ENCODE measurements at regions not wholly inside any gene's neighbourhood (a gene's known extent, or its start where the extent isn't known, plus 50 kb on each side); places are given as distances from the start of the nearest gene placed in this dataset.

GRCh38 chr17:79428988-79429387, 181.9 kb downstream of the RBFOX3 start:
- H3K27me3 ChIP-seq (replicated peaks; ENCODE audit: insufficient read depth), result peaks cover 2% of the 10 kb centered on the region
- no peak overlapping the region for H3K27ac ChIP-seq
- intact Hi-C loops (cut with DNase I), result no loop called here
- 85% methylated on average over 12 of the region's 12 CpGs for WGBS
- no peak overlapping the region for H3K4me3 ChIP-seq
- H3K4me1 ChIP-seq (replicated peaks), result no peaks in the 10 kb centered on the region
- H3K9me3 ChIP-seq, result no peaks in the 10 kb centered on the region
- no peak for DNase-seq (ENCODE audit: low spot score)
- TF ChIP-seq POLR2AphosphoS5 (IDR thresholded peaks at IDR 0.05) (no peak), POLR2A (IDR thresholded peaks at IDR 0.05) (no peak)
- TF ChIP-seq, protein P1, sequence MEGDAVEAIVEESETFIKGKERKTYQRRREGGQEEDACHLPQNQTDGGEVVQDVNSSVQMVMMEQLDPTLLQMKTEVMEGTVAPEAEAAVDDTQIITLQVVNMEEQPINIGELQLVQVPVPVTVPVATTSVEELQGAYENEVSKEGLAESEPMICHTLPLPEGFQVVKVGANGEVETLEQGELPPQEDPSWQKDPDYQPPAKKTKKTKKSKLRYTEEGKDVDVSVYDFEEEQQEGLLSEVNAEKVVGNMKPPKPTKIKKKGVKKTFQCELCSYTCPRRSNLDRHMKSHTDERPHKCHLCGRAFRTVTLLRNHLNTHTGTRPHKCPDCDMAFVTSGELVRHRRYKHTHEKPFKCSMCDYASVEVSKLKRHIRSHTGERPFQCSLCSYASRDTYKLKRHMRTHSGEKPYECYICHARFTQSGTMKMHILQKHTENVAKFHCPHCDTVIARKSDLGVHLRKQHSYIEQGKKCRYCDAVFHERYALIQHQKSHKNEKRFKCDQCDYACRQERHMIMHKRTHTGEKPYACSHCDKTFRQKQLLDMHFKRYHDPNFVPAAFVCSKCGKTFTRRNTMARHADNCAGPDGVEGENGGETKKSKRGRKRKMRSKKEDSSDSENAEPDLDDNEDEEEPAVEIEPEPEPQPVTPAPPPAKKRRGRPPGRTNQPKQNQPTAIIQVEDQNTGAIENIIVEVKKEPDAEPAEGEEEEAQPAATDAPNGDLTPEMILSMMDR (IDR thresholded peaks at IDR 0.05), result no peak
- H3K36me3 ChIP-seq, result no peaks in the 10 kb centered on the region

GRCh38 chr17:79427621-79428539, 183.0 kb downstream of the RBFOX3 start:
- no peaks in the 10 kb centered on the region for H3K4me1 ChIP-seq (replicated peaks)
- H3K4me3 ChIP-seq, result no peak overlapping the region
- DNase-seq (ENCODE audit: low spot score), result no peak
- no peaks in the 10 kb centered on the region for H3K36me3 ChIP-seq
- H3K27me3 ChIP-seq (replicated peaks; ENCODE audit: insufficient read depth), result peaks cover 2% of the 10 kb centered on the region
- no peaks in the 10 kb centered on the region for H3K9me3 ChIP-seq
- 78% methylated on average over 24 of the region's 24 CpGs for WGBS
- intact Hi-C loops (cut with DNase I), result no loop called here
- H3K27ac ChIP-seq, result no peak overlapping the region
- TF ChIP-seq, protein P1 (IDR thresholded peaks at IDR 0.05), result no peak
- TF ChIP-seq POLR2AphosphoS5 (IDR thresholded peaks at IDR 0.05) (no peak), POLR2A (IDR thresholded peaks at IDR 0.05) (no peak)

DNA sequence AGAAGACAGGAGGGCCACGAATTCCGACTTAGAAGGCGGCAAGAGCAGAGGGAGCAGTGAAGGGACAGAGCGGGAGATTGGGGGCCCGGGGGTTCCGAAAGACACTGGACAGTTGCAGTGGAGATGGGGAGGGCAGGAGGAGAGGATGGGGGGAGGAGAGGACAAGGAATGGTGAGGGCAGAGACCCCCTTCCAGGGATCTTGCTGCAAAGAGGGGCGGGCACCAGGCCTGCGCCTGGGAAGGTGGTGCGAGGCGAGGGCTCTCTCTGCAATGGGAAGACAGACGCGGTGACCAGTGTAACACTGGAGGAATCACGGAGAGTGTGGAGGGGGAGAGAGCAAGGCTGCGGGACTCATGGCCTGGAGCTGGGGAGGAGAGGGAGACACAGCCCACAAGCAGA, 185.2 kb downstream of the RBFOX3 start:
- no peak for TF ChIP-seq POLR2AphosphoS5 (IDR thresholded peaks at IDR 0.05)
- TF ChIP-seq, protein P1 (IDR thresholded peaks at IDR 0.05), result no peak
- TF ChIP-seq POLR2A (IDR thresholded peaks at IDR 0.05), result no peak
- Histone ChIP-seq H3K4me3 (no peak overlapping the region), H3K27me3 (replicated peaks; ENCODE audit: insufficient read depth) (peaks cover 2% of the 10 kb centered on the region), H3K36me3 (no peaks in the 10 kb centered on the region), H3K9me3 (no peaks in the 10 kb centered on the region), H3K4me1 (replicated peaks) (no peaks in the 10 kb centered on the region), H3K27ac (no peak overlapping the region)
- WGBS, result 91% methylated on average over 14 of the region's 14 CpGs
- intact Hi-C loops (cut with DNase I), result no loop called here
- DNase-seq (ENCODE audit: low spot score), result no peak

DNA sequence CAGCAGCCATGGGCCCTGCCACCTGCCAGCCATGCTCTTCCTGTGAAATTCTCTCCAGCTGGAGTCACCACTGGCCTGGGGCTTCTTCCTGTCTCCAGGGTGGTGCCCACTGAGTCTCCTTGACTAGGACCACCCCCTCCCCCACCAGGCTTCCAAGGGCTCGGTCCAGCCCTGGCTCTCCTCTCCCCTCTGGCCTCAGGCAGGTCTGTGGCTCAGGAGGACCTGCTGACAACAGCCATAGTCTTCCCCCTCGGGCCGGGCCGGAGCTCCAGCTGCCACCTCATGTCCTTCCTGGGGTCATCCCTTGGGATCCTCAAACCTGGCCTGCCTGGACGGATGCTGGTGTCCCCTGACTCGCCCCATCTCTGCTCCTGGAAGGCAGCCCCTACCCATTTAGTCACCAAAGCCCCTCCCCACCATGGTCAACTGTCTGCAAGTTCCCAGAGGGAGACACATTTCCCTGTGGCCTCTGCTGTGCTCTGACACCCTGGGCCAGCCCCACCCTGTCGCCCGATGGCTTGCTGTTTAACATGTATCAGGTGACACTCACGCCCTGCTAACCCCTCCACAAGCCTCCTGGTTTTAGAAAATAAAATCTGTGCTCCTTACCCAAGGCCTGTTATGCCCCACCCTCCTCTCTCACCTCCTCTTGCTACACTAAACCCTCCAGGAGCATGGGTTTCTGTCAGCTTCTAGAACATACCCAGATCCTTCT, 186.2 kb downstream of the RBFOX3 start:
- no peak for TF ChIP-seq POLR2A (IDR thresholded peaks at IDR 0.05)
- TF ChIP-seq POLR2AphosphoS5 (IDR thresholded peaks at IDR 0.05), result no peak
- TF ChIP-seq, protein P1 (IDR thresholded peaks at IDR 0.05), result no peak
- DNase-seq (ENCODE audit: low spot score), result no peak
- Histone ChIP-seq H3K4me1 (replicated peaks) (no peaks in the 10 kb centered on the region), H3K27me3 (replicated peaks; ENCODE audit: insufficient read depth) (no peaks in the 10 kb centered on the region), H3K9me3 (no peaks in the 10 kb centered on the region), H3K36me3 (no peaks in the 10 kb centered on the region), H3K4me3 (no peak overlapping the region), H3K27ac (no peak overlapping the region)
- intact Hi-C loops (cut with DNase I), result no loop called here
- WGBS, result 71% methylated on average over 9 of the region's 9 CpGs

All from prostate gland (tissue), 2 donors.